Stimulated activated CD8-positive, alpha-beta memory T cell treated with anti-CD3 and anti-CD28 coated beads, Interleukin-7, amount 100 ng/mL, for 24 hours (primary cell): ENCODE measurements at regions not wholly inside any gene's neighbourhood (a gene's known extent, or its start where the extent isn't known, plus 50 kb on each side); places are given as distances from the start of the nearest gene placed in this dataset.
"Not testable (repeated sequence)": the region's sequence is repeated elsewhere in the genome, so short reads cannot be mapped to it uniquely, and the experiment has no call there.

Experiments used
- DNase-seq: peaks from one replicate; pipeline ENCODE4 v3.0.0-alpha.2; 2020; ENCODE audit warnings: low read depth

GRCh38 chr3:25153136-25153535 is 274.9 kb upstream of the RARB start:
- DNase-seq: no peak

DNA sequence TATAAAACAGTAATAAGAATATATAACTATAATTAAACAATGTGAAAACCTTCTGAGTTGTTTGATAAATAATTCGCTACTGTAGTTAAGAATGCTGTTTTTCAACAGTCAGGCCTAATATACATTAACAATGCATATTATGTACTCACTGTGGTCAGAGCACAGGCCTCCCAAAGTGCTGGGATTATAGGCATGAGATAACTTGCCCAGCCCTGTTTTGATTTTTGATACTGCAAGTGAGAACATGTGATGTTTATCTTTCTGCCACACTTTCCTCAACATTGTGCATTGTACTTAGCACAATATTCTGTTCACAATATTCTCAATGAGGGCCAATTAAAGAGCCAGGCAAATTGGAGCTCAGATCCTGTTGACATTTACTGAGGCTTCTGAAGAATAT is 274.5 kb upstream of the RARB start:
- no peak for DNase-seq

DNA sequence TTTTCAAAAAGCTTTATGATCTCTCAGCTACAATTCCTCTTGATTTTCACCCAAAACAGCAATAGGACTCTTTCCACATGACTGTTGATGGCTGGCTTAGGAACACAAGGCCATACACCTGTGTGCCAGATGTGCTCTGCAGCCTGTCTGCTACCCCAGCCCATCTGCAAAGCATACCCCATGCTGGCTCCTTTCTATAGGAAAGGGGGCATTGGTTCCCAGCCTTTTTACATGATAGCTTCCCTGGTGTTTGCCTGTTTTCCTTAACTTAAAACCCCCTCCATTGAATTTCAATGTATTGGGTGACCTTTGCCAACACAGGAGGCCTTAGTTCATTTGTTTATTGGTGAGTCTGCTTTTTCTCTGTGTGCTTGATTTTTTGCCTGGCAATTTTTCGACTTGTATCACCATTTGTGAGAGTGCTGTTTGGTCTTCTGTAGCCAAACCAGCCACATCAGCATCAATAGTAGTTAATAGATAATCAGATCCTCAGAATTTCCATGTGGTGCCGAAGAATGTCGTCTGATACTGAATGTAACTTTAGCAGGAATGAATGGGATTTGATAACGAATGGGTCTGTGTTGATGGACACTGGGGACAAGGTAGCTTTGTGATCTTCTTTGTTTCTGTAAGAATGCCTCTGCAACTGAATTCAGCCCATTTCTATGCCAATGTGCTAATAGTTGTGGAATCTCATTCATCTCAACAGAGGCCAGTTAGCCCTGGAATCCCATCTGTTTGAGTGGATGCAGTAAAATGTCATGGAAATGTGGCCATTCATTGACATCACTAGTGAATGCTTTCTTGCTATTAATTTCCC is 272.2 kb upstream of the RARB start:
- DNase-seq: no peak

GRCh38 chr3:25156626-25157025 is 271.4 kb upstream of the RARB start:
- DNase-seq: no peak

DNA sequence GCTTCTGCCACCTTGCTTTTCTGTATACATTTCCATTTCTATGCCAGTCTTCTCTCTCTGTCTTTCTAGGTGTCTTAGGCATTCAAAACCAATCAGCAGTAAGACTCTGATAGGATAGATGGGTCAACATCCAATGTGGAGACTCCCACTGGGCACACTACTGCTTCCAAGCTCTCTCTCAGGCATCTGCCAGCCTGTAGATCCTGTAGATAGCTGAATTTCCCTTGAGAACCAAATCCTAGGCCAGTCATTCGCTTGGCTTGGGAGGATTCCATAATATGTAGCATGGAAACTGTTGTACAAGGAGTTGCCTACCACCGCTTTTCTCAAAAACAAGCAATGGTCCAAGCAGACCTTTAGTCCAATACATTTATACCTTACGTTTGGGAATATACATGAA is 262.8 kb upstream of the RARB start:
- no peak for DNase-seq

- DNase-seq: no peak
Measured at GRCh38 chr3:25166016-25166415, 262.0 kb upstream of the RARB start.

- no peak for DNase-seq
Measured at GRCh38 chr3:25169151-25169550, 258.9 kb upstream of the RARB start.

DNA sequence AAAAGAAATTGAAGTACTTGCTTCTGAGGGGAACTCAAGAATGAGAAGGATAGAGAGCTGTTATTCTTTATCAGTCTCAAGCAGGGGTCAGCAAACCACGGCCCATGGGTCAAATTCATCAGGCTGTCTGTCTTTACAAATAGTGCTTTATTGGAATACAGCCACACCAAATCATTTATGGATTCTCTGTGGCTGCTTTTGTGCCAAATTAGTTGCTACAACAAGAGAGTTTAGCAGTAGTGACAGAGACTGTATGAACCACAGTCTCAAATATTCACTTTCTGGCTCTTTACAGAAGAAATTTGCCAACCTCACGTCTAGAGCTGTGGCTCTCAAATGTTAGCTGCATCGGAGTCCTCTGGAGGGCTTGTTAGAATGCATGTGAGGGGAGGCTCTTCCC is 258.0 kb upstream of the RARB start:
- DNase-seq: no peak

- DNase-seq: no peak
Measured at GRCh38 chr3:25171118-25171807, 256.8 kb upstream of the RARB start.

DNA sequence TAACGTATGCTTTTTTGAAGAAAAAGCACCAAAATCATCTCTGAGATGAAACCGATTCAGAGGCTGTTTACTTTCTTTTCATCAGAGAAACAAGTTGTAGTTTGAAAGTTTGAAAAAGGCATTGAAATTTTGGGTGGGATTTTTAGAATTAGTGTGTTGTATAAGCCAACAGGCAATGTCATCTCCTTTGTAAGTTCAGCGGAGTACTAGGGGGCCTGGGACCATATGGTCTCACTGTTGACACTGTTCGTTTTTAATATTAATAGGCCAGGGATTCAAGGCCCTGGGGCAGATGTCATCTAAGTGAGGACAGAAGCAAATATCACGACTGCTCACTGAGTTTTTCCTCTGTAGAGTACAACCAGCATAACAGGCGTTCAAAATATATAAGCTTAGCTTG is 256.2 kb upstream of the RARB start:
- no peak for DNase-seq

GRCh38 chr3:25173606-25174005 is 254.5 kb upstream of the RARB start:
- no peak for DNase-seq

DNA sequence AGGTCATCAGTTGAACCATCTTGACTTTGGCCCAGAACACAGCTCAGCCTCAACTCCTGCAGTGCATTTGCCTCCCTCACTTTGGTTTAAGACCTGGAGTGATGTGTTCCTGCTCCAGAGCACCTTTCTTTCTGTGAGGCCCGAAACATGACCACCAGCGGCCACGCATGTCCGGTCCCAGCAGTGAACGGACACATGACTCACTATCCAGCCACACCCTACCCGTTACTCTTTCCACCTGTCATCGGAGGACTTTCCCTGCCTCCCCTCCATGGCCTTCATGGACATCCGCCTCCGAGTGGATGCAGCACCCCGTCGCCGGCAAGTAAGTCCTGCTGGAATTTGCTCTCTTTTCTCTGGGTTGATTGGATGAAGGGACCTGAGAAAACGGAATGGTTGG is 253.8 kb upstream of the RARB start:
- no peak for DNase-seq

GRCh38 chr3:25177041-25177440 is 251.0 kb upstream of the RARB start:
- DNase-seq: no peak

GRCh38 chr3:25178672-25179071 is 249.4 kb upstream of the RARB start:
- no peak for DNase-seq

DNA sequence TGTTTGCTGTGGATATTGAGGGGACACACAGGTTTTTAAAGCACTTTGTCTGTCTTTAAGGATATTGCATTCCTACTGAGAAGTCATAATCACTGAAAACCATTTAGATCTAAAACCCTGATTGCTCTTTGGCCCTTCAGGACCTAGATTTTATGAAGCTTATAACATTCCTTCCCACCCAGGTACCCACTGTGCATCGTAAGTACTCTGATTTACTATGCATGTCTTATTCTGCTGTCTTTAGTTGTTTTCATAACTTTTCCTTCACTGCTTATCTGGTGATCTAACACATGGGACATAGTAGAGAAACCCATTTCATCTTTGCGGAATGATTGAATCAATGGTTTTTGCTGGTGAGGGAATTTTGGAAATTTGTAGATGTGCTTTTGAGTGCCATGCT is 247.0 kb upstream of the RARB start:
- no peak for DNase-seq

DNA sequence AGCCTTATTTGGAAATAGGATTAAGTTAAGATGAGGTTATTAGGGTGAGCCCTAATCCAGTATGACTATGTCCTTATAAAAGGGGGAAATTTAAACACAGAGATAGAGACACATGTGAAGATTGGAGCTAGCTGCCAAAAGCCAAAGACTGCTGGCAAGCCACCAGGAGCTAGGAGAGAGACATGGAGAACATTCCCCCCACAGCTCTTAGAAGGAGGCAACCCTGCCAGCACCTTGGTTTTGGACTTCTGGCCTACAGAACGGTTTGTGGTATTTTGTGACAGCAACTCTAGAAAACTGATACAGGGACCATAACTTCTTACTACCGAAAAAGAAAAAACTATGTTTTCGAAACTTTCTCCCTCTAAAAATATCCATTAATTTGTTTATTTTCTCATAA is 245.3 kb upstream of the RARB start:
- no peak for DNase-seq

DNA sequence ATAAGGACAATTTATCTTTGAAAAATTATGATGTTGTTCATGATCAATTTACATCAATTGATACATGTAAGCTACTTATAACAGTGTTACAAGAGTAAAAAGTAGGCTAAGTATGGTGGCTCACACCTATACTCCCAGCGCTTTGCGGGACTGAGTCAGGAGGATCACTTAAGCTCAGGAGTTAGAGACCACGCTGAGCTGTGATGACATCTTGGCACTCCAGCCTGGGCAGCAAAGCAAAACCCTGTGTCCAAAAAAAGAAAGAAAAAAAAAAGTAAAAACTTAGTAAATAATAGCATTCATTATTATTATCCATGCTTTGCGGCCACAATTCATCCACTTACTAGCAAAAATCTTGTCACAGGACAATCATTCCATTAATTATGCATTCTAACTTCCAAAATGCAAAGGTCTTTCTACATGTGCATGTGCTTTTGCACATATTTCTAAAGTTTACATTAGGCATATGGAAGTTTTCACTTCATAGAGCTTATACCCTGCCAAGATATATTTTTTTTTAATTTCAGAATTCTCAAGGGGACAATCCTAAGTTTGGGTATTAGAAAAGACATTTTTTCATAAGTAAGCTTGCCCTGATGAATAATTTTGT is 243.3 kb upstream of the RARB start:
- DNase-seq: no peak

GRCh38 chr3:25191673-25192072 is 236.4 kb upstream of the RARB start:
- DNase-seq: no peak

- DNase-seq: not testable (repeated sequence)
Measured at GRCh38 chr3:25199567-25199966, 228.5 kb upstream of the RARB start.

- DNase-seq: no peak
Measured at GRCh38 chr3:25212736-25213135, 215.3 kb upstream of the RARB start.

DNA sequence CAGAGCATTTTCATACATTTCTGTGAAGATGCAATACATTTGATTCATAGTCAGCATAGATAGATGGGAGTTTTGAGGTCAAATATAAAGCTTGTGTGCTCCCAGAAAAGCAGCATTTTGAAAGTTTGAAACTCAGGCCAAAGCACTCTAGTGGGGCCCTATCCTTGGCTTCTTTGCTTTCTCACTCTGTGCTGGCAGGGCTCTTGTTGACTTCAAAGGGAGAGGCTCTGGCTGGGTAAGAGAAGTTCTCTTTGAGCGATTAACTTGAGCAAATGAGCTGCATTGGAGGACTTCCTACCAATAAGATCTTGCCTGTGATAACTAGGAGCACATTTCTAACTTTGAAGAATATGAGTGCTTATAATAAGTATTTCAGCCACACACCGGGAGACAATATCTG is 214.0 kb upstream of the RARB start:
- DNase-seq: no peak

- no peak for DNase-seq
Measured at GRCh38 chr3:25218362-25218761, 209.7 kb upstream of the RARB start.

- DNase-seq: no peak
Measured at GRCh38 chr3:25226747-25227146, 201.3 kb upstream of the RARB start.
